NCI-H1694 (cell line): ENCODE measurements at regions not wholly inside any gene's neighbourhood (a gene's known extent, or its start where the extent isn't known, plus 50 kb on each side); places are given as distances from the start of the nearest gene placed in this dataset.
A peak's percentile ranks its signal among the peaks of the same experiment; 100 is the strongest.

Experiments
- DNase-seq: peaks from one replicate; lab custom pipeline; 2025; lab: John Stamatoyannopoulos, UW

DNA sequence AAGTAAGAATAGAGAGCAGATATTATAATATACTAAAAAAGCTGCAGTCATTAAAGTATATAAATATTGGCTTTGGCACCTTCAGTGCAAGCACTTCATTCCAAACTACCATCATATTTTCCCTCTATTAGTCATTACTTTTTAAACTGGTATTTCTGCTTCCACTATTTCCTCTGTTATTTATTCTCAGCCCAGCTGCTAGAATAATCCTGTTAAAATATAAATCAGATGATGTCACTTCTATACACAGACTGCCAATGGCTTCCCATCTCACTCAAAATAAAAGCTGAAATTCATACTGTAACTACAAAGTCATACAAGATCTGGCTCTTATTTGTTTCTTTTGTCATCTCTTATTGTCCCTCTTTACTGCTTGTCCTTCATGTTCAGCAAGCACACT is 432.9 kb downstream of the TLE4 start:
- no peak for DNase-seq

DNA sequence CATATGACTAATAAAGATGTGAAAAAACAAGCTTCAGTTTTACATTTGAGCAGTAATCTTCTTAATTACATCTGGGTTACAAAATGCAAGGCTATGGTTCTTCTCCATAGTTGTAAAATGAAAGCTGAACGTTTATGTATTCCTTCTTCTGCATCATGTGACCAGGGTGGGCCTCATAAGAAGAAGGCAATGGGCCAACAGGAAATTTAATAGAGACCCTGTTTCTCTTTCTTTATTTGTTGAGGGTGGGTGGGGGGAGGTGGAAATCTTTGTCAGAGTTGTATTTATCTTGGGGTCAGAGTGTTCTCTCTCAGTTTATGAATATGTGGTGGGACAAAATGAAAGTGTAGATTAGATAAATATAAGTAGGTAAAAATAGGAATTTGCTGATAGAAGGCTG is 418.8 kb downstream of the TLE4 start:
- DNase-seq, result no peak

DNA sequence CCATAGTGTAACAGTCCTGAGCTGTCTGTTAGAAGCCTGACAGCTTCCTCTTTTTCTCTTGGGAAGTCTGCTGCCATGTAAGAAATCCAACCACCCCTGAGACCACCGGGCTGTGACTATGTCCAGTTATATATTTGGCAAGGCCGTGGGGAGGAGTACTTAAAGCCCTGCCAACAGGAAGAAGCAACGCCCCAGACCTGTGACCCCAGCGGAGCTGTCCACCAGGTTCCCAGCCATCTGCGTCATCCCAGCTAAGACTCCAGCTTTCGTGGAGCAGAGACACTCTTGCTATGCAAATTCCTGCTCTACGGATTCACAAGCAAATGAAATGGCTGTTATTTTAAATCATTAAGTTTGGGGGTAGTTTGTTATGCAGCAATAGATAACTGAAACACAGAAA is 417.3 kb downstream of the TLE4 start:
- DNase-seq, result no peak

DNA sequence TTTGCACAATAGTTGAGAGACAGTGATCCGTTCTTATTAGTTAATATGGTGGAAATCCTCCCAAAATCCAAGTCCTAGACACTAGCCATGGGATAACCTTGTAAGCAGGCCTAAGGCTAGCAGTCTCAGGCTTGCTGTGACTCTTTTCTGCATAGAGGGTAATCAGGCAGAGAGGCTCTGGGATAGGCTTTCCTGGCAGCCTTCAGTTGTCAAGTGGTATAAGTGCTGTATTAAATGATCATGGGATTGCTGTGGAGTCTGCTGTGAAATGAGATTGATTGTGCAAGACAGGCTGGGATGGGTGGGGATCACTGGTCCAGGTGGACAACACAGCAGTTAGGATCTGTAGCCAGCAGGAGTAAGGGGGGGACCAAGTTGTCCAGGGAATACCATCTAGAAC is 416.4 kb downstream of the TLE4 start:
- no peak for DNase-seq

DNA sequence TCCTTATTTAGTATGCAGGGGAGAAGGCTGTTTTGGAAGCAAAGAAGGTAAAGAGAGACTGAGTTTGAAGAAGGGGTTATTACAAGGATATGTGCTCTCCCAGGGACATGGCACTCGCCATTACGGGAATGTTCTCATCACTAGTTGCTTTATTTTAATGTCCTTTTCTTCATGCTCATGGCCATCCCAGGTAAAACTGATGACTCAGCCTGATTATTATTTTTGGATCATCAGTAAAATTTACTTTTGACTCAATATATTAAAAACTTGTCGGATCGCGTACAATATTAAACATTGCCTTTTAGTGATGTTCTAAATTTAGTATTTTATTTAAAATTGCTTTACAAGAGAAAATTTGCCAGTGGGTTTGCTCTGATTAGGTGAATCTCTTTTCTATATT is 414.7 kb downstream of the TLE4 start:
- DNase-seq, result no peak

- DNase-seq, result no peak
Measured at GRCh38 chr9:79985772-79986171, 414.0 kb downstream of the TLE4 start.

GRCh38 chr9:79985264-79985663 is 413.5 kb downstream of the TLE4 start:
- no peak for DNase-seq

- peak; percentile 12 for DNase-seq
Measured at GRCh38 chr9:79984429-79985067, 412.8 kb downstream of the TLE4 start.

GRCh38 chr9:79980432-79980831 is 408.7 kb downstream of the TLE4 start:
- DNase-seq, result no peak

DNA sequence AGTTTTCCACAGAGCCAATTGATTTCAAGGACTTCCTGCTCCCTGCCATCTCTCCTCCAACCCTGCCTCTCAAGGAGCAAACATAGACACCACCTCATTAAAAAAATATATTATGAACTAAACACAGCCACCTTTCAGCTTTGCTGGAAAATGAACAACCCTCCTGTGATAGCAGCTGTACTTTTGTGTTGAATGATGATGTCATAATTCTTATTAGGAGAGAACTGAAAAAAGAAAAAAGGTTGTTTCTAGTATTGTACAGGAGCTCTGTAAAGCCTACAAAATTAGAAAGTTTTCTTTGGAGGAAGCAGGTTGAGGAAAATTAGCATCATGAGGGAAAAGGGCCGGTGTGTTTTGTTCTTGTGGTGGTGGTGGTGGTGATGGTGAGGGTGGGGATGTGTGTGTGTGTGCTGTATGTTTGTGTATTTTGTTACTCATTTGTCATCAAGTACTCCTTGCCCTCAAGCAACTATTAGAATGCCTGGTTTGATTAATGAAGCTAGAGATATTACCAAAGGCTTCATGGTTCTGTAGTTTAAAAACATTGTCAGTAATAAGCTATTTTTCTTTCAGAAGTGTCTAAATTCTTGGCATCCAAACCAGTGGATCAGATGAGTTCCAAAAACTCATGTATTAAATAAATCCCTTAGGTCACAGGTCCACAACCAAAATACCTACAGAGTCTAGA is 405.9 kb downstream of the TLE4 start:
- DNase-seq, result no peak

DNA sequence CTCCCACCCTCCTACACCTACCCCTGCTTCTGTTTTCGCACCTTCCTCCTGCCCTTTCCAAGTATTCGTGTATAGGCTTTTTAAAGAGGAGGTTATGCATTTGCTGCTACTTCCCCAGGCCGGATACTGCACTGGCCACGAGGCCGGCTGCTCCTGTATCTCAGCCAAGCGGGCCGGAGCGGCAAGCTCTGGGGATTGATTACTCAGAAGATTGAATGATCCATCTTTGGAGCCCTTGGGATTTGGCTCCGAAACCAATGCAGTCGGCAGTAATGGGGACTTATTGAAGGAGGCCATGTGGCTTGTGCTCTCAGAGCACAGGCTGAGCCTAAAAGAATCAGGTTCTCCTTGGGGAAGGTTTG is 405.3 kb downstream of the TLE4 start:
- DNase-seq, result no peak

- peak; percentile 1 for DNase-seq
Measured at GRCh38 chr9:79976257-79977073, 404.7 kb downstream of the TLE4 start.

DNA sequence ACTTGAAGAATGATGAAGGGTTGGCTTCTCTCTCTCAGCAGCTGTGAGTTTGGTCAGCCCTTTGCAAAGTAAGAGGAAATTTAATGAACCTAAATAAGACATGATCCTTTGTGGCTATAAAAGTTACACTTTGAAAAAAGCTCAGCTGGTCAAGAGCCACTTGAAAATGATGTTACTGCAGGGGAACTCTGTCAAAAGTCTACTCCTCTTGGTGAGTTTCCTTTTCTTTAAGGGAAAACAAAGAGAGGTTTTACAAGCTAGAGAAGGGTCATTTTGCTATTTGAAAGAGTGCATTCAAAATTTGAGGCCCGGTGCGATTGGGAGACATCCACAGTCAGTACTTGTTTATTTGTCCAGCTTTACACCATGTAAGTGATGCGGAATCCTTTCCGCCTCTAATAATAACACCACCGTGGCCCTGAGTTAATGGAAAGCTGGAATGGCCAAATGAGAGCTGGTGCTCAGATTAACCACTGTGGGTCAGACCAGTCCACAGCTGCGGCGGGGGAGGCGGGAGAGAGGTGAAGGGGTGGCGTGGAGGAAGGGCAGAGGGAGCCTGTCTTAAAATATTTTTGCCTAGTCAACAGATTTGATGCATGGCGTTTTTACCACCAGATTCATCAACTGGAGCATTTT is 404.0 kb downstream of the TLE4 start:
- DNase-seq, result no peak

DNA sequence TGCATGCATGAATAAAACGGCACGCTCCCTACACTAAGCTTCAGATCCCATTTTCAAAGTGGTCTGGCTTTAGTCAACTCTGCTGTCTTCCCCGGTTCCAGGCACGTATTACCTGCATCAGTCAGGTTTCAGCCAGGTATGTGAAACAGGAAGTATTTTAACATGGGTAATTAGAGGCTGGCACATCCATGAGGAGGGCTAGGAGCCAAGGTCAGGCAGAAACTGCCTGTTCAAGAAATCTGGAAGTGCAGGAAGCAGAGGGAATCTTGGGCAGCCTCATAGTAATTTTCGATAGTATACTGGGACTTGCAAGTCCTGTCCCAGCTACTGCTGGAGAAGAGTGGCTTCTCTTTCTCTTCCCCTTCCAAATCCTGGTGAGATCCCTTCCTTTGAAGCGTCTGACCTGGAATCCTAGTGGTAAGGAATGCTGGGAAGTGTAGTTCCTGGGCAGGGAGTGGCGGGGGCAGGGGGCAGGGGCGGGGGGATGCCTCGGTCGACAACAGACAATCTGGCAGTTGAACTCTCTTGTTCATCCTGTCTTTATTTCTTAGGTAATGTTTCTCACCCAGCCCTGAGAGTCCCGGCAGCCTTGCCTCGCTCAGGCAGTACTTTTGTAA is 403.1 kb downstream of the TLE4 start:
- DNase-seq, result no peak

GRCh38 chr9:79973627-79974026 is 401.9 kb downstream of the TLE4 start:
- no peak for DNase-seq

DNA sequence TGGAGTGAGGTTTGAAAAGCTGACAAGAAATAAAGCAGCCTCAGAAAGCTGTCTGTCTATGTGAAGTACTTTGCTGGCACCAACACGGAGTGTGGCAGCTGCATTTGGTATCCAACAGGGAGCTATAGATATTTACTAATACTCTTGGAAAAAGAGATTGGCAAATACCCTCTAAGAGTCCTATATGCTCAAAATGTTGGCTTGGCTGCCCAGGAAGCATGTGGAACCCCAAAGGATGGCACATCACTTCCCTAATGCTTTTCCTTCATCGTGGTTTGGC is 398.3 kb downstream of the TLE4 start:
- peak; percentile 1 for DNase-seq

- peak; percentile 41 for DNase-seq
Measured at GRCh38 chr9:79969393-79970145, 397.8 kb downstream of the TLE4 start.

GRCh38 chr9:79968533-79968932 is 396.8 kb downstream of the TLE4 start:
- DNase-seq, result no peak

- no peak for DNase-seq
Measured at GRCh38 chr9:79962836-79963235, 391.1 kb downstream of the TLE4 start.

DNA sequence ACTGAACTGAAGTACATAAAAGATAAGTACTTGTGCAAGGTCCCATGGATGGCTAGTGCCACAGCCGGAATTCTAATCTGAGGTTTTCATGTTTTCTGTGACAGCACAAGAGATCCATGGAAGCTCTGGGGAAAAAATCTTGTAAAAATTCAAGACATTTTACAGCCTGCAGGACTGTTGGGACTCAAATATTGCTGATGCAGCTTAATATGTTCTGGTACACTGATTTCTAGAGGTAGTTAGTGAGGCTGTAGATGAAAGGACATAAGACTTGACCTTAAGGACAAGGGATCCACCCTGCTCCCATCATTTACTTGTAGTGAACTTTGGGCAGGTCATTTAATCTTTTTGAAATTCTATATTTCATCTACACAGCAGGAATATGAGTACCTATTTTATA is 390.4 kb downstream of the TLE4 start:
- DNase-seq, result no peak

DNA sequence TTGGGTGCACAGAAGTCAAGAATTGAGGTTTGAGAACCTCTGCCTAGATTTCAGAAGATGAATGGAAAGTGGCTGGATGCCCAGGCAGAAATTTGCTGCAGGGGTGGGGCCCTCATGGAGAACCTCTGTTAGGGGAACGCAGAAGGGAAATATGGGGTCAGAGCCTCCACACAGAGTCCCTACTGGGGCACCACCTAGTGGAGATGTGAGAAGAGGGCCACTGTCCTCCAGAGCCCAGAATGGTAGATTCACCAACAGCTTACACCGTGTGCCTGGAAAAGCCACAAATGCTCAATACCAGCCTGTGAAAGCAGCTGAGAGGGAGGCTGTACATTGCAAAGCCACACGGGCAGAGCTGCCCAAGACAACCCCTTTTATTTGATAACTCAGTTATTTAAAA is 383.5 kb downstream of the TLE4 start:
- no peak for DNase-seq

GRCh38 chr9:79953908-79954307 is 382.1 kb downstream of the TLE4 start:
- DNase-seq, result no peak
